GM18517 (cell line): ENCODE measurements at regions not wholly inside any gene's neighbourhood (a gene's known extent, or its start where the extent isn't known, plus 50 kb on each side); places are given as distances from the start of the nearest gene placed in this dataset.
"Not testable (repeated sequence)": the region's sequence is repeated elsewhere in the genome, so short reads cannot be mapped to it uniquely, and the experiment has no call there.

Experiments used
- ATAC-seq: cut with Tn5 transposase; IDR thresholded peaks from one replicate; pipeline ENCODE4 v1.9.1; 2021; ENCODE audit warnings: mild to moderate bottlenecking, moderate library complexity; ENCODE audit not compliant: unreplicated experiment

GRCh38 chr18:8882632-8883408 is 177.5 kb downstream of the MTCL1 start:
- ATAC-seq: no peak

- ATAC-seq: no peak
Observed at GRCh38 chr18:8883409-8883668, 178.0 kb downstream of the MTCL1 start.

GRCh38 chr18:8887877-8888276 is 182.5 kb downstream of the MTCL1 start:
- not testable (repeated sequence) for ATAC-seq

DNA sequence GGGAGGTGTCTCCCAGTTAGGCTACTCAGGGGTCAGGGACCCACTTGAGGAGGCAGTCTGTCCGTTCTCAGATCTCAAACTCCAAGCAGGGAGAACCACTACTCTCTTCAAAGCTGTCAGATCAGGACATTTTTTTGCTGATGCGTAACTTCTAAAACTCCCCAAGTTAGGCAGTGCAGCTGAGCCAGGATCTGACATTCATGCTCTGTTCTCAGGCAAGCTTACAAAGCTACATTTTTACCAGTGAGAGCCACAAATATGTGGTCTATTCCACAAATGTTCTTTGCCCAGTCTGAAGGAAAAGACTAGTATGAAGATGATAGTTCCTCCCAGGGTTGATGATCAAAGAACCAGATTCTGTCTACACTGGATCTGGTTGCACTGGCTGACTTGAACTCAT is 184.1 kb downstream of the MTCL1 start:
- no peak for ATAC-seq

GRCh38 chr18:8890503-8890902 is 185.1 kb downstream of the MTCL1 start:
- ATAC-seq: not testable (repeated sequence)

DNA sequence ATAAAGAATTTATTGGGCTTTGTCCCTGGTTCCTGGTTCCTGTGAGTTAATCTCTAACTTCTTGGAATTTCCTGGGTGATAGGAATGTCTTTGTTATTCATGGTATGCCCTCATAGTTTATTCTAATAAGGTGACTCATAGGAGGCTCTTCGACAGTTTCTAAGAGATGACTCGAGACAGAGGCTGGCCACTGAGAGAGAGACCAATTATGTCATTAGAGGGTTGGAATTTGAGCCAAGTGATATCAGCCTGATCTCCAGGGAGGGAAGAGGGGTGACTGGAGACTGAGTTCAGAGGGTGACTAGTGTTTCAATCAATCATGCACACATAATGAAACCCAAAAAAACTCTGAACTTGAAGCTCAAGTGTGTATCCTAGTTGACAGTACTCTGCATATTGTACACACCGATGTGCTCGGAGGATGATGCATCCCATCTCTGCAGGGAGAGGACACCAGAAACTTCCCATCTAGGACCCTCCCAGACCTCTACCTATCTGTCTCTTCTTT is 185.7 kb downstream of the MTCL1 start:
- ATAC-seq: no peak

DNA sequence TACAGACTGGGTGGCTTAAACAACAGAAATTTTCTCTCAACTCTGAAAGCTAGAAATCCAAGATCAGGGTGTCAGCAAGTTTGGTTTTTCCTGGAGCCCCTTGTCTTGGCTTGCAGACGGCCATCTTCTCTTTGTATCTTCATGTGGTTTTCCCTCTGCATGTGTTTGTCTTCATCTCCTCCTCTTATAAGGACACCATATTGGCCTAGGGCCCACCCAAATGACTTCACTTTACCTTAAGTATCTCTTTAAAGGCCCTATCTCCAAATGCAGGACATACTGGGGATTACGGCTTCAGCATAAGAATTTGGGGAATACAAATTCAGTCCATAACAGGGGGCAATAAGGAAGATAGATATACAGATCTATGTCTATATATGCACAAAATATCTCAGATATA is 187.9 kb downstream of the MTCL1 start:
- ATAC-seq: no peak

DNA sequence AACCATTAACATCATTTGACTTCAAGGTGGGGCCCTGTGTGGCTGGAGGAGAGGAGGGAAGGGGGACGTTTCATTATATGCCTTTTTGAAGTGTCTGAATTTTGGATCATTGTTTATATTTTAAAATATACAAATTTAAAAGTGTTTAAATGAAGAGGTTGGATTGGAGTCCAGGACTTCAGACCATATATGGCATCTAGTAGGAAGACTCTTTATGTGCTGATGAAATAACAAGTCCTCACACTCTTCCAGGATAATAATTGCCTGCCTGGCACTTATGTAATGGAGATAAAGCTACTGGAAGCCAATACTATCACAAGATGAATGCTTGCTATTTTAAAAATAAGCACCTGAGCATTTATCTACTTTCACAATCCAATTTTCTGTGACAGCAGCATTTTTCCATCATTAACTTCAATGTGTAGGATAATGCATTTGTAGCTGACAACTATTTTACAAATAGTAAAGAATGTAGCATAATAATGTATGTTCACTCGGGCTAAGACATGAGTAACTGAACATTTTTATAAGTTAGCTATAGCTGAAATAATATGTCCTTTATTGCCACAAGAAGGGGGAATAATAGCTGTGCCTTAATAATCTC is 188.4 kb downstream of the MTCL1 start:
- ATAC-seq: no peak

GRCh38 chr18:8894823-8895222 is 189.5 kb downstream of the MTCL1 start:
- ATAC-seq: no peak

DNA sequence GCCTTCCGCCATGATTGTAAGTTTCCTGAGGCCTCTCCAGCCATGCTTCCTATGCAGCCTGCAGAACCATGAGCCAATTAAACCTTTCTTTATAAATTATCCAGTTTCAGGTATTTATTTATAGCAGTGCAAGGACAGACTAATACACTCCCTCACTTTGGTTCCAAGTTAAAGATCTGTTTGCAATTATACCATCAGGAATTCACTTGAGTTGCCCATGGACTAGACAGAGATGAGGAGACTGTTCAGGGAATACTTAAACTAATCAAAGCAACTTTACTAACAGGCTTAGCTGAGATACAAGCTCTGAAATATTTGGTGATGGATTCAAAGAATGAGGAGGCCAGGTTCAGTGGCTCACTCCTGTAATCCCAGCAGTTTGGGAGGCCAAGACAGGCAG is 190.0 kb downstream of the MTCL1 start:
- no peak for ATAC-seq

DNA sequence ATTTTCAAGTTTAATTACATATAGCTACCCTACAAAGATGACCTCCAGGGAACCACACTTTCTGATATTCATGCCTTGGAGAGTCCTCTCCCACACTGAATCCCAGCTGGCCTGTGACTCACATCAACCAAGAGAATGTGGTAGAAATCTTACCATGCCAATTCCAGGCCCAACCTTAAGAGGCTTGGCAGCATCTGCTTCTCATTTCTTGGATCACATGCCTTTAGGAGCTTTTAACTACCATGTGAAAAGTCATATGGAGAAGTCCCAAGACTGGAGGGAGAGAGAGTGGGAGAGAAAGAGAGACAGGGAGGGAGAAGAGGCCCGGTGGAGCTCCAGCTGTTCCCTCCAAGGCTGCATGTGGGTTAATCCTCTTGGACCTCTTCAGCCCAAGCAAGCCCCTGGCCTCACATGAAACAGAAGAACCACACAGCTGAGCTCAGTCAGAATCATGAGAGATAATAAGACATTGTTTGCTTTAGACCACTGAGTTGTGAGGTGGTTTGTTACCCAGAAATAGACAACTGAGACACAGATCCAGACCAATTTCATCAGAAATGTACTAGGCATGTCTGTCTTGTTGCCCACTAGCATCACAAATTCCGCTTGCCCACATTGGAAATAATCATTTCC is 190.7 kb downstream of the MTCL1 start:
- no peak for ATAC-seq

DNA sequence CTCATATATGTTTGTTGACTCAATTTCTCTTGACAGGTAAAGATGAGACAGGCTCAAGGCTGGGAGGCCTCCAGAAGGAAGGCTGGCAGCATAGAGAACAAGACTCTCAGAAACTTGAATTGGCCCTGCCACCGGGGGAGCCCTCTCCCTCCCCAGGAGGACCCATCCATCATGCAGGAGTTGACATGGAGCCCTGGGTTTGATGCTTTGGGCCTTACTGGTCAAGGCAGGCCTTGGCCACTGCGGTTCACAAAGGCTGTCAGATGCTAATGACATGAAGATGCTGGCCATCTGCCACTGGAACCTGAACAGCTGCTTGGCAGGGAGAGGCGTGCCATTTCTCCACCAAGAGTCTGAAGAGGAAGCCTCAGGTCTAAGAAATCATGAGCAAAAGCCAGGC is 193.6 kb downstream of the MTCL1 start:
- no peak for ATAC-seq

DNA sequence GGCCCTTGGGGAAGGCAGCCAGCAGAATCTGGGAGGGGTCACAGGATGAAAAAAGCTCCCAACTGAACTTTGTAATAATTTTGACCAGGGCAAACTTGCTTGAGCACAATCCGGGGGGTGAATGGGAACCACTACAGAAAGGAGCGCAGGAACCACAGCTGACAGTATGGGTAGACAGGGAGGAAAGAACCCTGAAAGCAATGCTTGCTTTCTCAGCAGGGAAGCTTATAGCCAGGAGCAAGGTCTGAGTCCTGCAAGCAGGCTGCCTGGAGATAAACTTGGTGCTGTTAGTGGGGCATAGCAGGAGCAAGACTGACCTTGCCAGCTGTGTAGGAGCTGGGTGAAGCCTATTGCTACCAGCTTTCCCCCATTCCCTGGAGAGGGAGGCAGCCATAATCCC is 195.2 kb downstream of the MTCL1 start:
- ATAC-seq: no peak

GRCh38 chr18:8901019-8901418 is 195.7 kb downstream of the MTCL1 start:
- ATAC-seq: no peak

DNA sequence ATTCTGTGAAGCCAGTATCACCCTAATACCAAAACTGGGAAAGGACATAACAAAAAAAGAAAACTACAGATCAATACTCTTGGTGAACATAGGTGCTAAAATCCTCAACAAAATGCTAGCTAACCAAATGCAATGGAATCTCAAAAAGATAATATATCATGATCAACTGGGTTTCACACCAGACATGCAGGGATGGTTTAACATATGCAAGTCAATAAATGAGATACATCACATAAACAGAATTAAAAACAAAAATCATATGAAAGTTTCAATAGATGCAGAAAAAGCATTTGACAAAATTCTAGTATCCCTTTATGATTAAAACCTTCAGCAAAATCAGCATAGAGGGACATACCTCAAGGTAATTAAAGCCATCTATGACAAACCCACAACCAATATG is 198.2 kb upstream of the NDUFV2 start:
- no peak for ATAC-seq

DNA sequence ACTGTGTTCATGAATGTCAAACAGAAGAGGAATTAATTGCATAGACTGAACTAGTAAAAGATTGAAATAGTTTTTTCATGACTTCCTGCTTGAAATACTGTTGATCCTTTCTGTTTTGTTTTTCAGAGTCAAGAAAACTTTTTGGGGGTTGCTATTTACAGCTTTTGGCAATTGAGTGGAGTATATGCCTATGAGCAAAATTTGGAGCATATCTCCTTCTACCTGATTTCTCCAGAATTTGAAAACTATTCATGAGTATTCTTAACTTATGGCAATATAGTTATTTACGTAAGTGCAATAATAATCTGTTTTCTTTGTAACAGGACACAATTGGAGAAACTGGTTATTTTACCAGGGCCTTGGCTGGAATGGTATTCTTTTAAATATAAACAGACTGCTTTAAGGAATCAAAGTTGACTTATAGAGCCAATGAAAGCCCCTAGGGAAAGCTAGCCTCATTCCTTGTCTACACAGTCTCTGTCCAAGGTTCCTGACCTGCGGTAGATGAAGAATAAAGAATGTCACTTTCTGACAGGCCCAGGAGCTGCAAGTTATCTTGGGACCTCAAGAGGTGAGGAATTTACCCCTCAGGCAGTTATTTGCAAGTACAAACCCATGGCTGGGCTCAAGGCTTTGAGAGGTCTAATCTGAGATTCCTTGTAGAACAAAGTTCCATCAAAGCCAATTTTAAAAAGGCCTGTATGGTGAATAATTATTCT is 193.5 kb upstream of the NDUFV2 start:
- no peak for ATAC-seq

- no peak for ATAC-seq
Observed at GRCh38 chr18:8910186-8910822, 192.2 kb upstream of the NDUFV2 start.

- ATAC-seq: no peak
Observed at GRCh38 chr18:8910843-8911242, 191.7 kb upstream of the NDUFV2 start.

DNA sequence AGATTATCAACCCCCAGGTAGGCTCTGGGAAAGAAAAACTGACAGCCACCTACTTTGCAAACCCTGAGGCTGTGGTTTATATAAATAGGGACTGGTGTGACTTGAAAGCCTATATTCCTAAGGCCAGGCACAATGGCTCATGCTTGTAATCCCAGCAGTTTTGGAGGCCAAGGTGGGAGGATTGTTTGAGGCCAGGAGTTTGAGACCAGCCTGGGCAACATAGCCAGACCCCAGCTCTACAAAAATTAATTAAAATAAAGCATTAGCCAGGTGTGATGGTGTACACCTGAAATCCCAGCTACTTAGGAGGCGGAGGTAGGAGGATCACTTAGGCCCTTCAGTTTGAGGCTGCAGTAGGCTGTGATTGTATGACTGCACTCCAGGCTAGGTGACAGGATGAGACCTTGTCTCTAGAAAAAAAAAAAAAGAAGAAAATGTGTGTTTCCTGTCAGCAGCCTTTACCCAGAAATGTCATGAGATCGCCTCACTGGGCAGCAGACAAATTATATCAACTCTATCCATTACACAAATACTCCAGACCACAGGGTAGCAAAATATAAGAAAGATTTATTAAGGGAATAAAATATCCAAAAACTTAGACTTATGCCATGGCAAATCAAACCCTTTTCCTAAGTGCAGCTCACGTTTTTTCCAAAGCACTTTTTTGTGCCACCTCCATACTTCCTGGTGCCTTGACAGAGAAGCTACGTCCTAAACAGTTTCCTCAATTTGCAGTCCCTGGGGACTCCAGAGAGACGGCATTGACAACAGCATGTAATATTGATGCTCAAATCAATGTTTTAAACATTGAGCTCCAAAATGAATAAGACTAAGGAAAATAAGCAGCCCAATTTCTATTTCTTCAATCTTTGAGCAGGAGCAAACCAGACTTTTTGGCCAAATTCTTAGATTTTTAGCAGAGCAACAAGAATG is 190.8 kb upstream of the NDUFV2 start:
- ATAC-seq: no peak
